ENCODE measurements at regions not wholly inside any gene's neighbourhood (a gene's known extent, or its start where the extent isn't known, plus 50 kb on each side); places are given as distances from the start of the nearest gene placed in this dataset.

DNA sequence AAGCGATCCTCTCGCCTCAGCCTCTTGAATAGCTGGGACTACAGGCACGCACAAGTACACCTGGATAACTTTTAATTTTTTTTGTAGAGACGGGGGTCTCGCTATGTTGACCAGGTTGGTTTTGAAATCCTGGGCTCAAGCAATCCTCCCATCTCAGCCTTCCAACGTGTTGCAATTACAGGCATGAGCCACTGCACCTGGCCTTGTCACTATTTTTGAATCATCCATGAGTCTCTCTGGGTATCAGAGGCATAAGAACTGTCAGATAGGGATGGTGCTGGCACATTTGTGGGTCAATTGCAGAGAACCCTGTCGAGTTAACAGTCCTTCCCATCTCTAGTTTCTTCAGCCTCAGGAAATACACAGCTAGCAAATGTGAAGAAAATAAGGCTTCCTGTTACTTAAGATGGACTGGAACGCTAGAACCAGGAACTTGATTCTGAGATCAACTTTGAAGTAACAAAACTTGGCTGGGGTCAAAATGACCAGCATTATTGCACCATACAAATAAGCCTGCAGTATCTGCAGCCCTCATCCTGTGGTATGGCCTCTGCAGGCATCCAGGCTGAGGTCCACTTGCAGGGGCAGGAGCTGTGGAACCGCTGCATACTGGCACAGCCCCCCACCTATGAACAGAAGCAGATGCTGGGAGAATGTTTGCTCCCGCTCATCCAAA, 124.3 kb upstream of the GADD45A start:
- CTCF ChIA-PET (ENCODE audit: partially characterized antibody): interaction anchor here (0.7 to 12.6 kb wide), 44 partner anchors 8 to 228 kb away, joined by 3 to 214 read pairs (median 8); partner anchors contain the start of gene GADD45A
- no peaks in the 10 kb centered on the region for H3K27me3 ChIP-seq (replicated peaks in 1 of 4; ENCODE audit: control insufficient read depth in 3 of 4, extremely low read depth in 1 of 4, insufficient read depth in 3 of 4, low read length in 3 of 4)
- H2BK5ac ChIP-seq (ENCODE audit: low read depth, low read length): no peak overlapping the region
- H3K9me3 ChIP-seq (ENCODE audit: insufficient read depth in 2 of 2, low read depth in 1 of 2, low read length in 1 of 2): peaks cover 0 to 2% of the 10 kb centered on the region in 2 experiments; a peak in 1 of 4 replicates
- H2BK20ac ChIP-seq (ENCODE audit: low read length): no peak overlapping the region
- no peak overlapping the region for H3K18ac ChIP-seq (ENCODE audit: extremely low read depth, low read length)
- no peak overlapping the region for H3K9ac ChIP-seq (replicated peaks in 1 of 4; ENCODE audit: extremely low read depth in 1 of 4, low read depth in 3 of 4, low read length in 3 of 4)
- DNase-seq (ENCODE audit: low read depth in 1 of 2, low spot score in 2 of 2) (no peak), FAIRE-seq (no peak)
- no peak overlapping the region for H4K8ac ChIP-seq (ENCODE audit: extremely low read depth, insufficient read depth, low read length)
- H2BK15ac ChIP-seq (ENCODE audit: low read length): no peak overlapping the region
- no peak overlapping the region for H2AK5ac ChIP-seq (ENCODE audit: low read depth, low read length)
- H3K27ac ChIP-seq (ENCODE audit: low read depth, low read length): no peak overlapping the region
- WGBS, 2 experiments (ENCODE audit: extremely low coverage in 1 of 2, insufficient coverage in 1 of 2, insufficient read length in 1 of 2, insufficient replicate concordance in 2 of 2, low coverage in 1 of 2, low lambda C conversion rate in 2 of 2, missing lambda C conversion rate in 1 of 2): 87% methylated on average over 10 of the region's 10 CpGs; no CpG with 5 or more reads in 1 of the 2 experiments
- no peak overlapping the region for H3K4me3 ChIP-seq (ENCODE audit: extremely low read depth in 1 of 4, insufficient read depth in 2 of 4, low read depth in 3 of 4, low read length in 4 of 4)
- POLR2A ChIA-PET (ENCODE audit: partially characterized antibody): interaction anchor here (2.8 kb wide), 1 partner anchor 124 kb away, joined by 15 read pairs; the partner anchor contains the start of gene GADD45A
- no peak overlapping the region for H3K56ac ChIP-seq (replicated peaks; ENCODE audit: insufficient read length, low read depth, low read length)
- no peak overlapping the region for H3K4ac ChIP-seq (replicated peaks; ENCODE audit: insufficient read length, low read depth, low read length)
- H4K5ac ChIP-seq (ENCODE audit: insufficient read length, low read depth, low read length): no peak overlapping the region
- no peak overlapping the region for H2AFZ ChIP-seq (ENCODE audit: low read length)
- no peaks in the 10 kb centered on the region for H3K4me1 ChIP-seq (replicated peaks in 1 of 4; ENCODE audit: control insufficient read depth in 3 of 4, insufficient read depth in 4 of 4, low read length in 3 of 4)
- no peak overlapping the region for H2BK12ac ChIP-seq (ENCODE audit: low read depth, low read length)
- no peak overlapping the region for H3K4me2 ChIP-seq (ENCODE audit: insufficient read depth in 1 of 2, low read depth in 2 of 2, low read length in 2 of 2)
- H4K20me1 ChIP-seq (replicated peaks in 1 of 2; ENCODE audit: control insufficient read depth in 1 of 2, insufficient read depth in 2 of 2, low read length in 2 of 2): no peaks in the 10 kb centered on the region
- H2BK120ac ChIP-seq (replicated peaks; ENCODE audit: low read depth, low read length): no peak overlapping the region
- H3K79me2 ChIP-seq (ENCODE audit: control insufficient read depth in 1 of 2, insufficient read depth in 2 of 2, low read length in 2 of 2): no peaks in the 10 kb centered on the region
- no peak overlapping the region for H3K23ac ChIP-seq (ENCODE audit: insufficient read length)
- H3K36me3 ChIP-seq (ENCODE audit: control insufficient read depth in 2 of 4, insufficient read depth in 4 of 4, low read length in 3 of 4): no peaks in the 10 kb centered on the region
- H4K91ac ChIP-seq (replicated peaks; ENCODE audit: insufficient read length, low read length): no peak overlapping the region
- no peaks in the 10 kb centered on the region for H3K79me1 ChIP-seq (ENCODE audit: low read depth, low read length)
- H3K14ac ChIP-seq (ENCODE audit: insufficient read length): no peak overlapping the region
- H3K23me2 ChIP-seq (ENCODE audit: low read depth, low read length): no peaks in the 10 kb centered on the region
- TF ChIP-seq, protein P1, sequence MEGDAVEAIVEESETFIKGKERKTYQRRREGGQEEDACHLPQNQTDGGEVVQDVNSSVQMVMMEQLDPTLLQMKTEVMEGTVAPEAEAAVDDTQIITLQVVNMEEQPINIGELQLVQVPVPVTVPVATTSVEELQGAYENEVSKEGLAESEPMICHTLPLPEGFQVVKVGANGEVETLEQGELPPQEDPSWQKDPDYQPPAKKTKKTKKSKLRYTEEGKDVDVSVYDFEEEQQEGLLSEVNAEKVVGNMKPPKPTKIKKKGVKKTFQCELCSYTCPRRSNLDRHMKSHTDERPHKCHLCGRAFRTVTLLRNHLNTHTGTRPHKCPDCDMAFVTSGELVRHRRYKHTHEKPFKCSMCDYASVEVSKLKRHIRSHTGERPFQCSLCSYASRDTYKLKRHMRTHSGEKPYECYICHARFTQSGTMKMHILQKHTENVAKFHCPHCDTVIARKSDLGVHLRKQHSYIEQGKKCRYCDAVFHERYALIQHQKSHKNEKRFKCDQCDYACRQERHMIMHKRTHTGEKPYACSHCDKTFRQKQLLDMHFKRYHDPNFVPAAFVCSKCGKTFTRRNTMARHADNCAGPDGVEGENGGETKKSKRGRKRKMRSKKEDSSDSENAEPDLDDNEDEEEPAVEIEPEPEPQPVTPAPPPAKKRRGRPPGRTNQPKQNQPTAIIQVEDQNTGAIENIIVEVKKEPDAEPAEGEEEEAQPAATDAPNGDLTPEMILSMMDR (IDR thresholded peaks at IDR 0.05; ENCODE audit: control extremely low read depth in 1 of 3, insufficient read depth in 1 of 3, low read depth in 1 of 3, low read length in 3 of 3): no peak
- TF ChIP-seq JUN (IDR thresholded peaks at IDR 0.05; ENCODE audit: low read depth, low read length) (no peak), BACH1 (IDR thresholded peaks at IDR 0.05; ENCODE audit: low read length) (no peak), KDM5A (IDR thresholded peaks at IDR 0.05; ENCODE audit: low read length) (no peak), TAF1 (IDR thresholded peaks at IDR 0.05; ENCODE audit: low read depth, low read length) (no peak), RBBP5 (IDR thresholded peaks at IDR 0.05; ENCODE audit: borderline replicate concordance, low read depth, low read length) (no peak), EZH2 (IDR thresholded peaks at IDR 0.05; ENCODE audit: low read depth, low read length, severe bottlenecking) (no peak), ZNF274 (IDR thresholded peaks at IDR 0.05; ENCODE audit: borderline replicate concordance, extremely low read depth, low read length) (no peak)
- TF ChIP-seq, protein P2, sequence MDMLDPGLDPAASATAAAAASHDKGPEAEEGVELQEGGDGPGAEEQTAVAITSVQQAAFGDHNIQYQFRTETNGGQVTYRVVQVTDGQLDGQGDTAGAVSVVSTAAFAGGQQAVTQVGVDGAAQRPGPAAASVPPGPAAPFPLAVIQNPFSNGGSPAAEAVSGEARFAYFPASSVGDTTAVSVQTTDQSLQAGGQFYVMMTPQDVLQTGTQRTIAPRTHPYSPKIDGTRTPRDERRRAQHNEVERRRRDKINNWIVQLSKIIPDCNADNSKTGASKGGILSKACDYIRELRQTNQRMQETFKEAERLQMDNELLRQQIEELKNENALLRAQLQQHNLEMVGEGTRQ (IDR thresholded peaks at IDR 0.05; ENCODE audit: low read length): no peak

Data from H1 (cell line).